ENCODE measurements at regions not wholly inside any gene's neighbourhood (a gene's known extent, or its start where the extent isn't known, plus 50 kb on each side); places are given as distances from the start of the nearest gene placed in this dataset.

DNA sequence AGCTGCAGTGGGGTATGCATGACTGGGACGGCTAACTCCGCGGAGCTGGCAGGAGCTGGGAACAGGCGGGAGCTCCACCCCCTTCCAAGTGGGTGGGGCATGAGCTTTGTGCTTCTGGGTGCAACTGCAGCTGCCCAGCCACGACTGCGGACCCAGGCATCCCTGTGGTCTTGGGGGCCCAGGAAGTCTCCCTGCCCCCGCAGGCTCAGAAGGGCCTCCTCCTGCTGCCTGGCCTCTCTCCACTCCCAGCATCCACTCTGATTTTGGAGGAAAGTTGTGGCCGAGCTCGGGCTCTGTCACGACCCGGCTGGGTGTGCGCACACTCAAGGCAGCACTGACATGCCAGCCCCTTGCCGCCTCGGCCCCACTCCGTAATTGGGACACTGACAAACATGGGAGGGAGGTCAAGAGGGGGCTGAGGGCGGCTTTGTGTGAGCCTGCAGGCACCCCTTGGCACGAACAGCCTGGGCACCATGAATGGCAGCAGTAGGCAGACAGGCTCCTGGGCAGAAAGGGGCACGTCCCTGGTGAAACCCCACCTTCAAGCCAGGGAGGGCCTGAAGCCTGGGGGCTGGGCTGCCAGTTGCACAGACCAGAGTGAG, 822.6 kb downstream of the GLUD2 start:
- no peak for TF ChIP-seq POLR2A (IDR thresholded peaks at IDR 0.05)
- TF ChIP-seq EP300 (IDR thresholded peaks at IDR 0.05), result no peak
